Cardiac muscle cell (in vitro differentiated cells and primary cell): ENCODE measurements at regions not wholly inside any gene's neighbourhood (a gene's known extent, or its start where the extent isn't known, plus 50 kb on each side); places are given as distances from the start of the nearest gene placed in this dataset.

Source experiments
- DNase-seq, 2 donors: peaks; one replicate each; pipeline versions ENCODE4 v3.0.0 to v3.0.0-alpha.2; 2010 to 2017; ENCODE audit warnings: low read depth in 1 of 2, low spot score in 1 of 2
- H3K27ac ChIP-seq: fragments of 200-600 bp; sonication (generic); 2 replicates; pipeline ENCODE4 v1.5.1; 2016
- H3K27me3 ChIP-seq: fragments of 200-600 bp; sonication (generic); 2 replicates; pipeline ENCODE4 v1.6.0; 2016; ENCODE audit warnings: control low read depth
- H3K36me3 ChIP-seq: fragments of 200-600 bp; sonication (generic); 2 replicates; pipeline ENCODE4 v1.5.1; 2016; ENCODE audit warnings: control low read depth
- H3K4me1 ChIP-seq: fragments of 200-600 bp; sonication (generic); 2 replicates; pipeline ENCODE4 v1.8.1; 2017; ENCODE audit warnings: low read depth, mild to moderate bottlenecking, mixed run types
- H3K4me3 ChIP-seq: fragments of 200-600 bp; sonication (generic); 2 replicates; pipeline ENCODE4 v1.5.1; 2016; ENCODE audit warnings: mild to moderate bottlenecking
- H3K9me3 ChIP-seq: fragments of 200-600 bp; sonication (generic); 2 replicates; pipeline ENCODE4 v1.5.1; 2017; ENCODE audit warnings: low read depth, mild to moderate bottlenecking, control low read depth
- CTCF ChIP-seq: IDR thresholded peaks from 2 replicates; pipeline ENCODE4 v1.5.1; 2012; ENCODE audit warnings: low read depth, mild to moderate bottlenecking, low read length

GRCh38 chr12:88958946-88959345 lies 378.7 kb upstream of the KITLG start:
- H3K9me3 ChIP-seq, result no peaks in the 10 kb centered on the region
- no peak for TF ChIP-seq CTCF
- H3K27ac ChIP-seq, result no peak overlapping the region
- peaks cover 11% of the 10 kb centered on the region for H3K4me1 ChIP-seq
- no peaks in the 10 kb centered on the region for H3K36me3 ChIP-seq
- H3K27me3 ChIP-seq, result no peaks in the 10 kb centered on the region
- no peak for DNase-seq
- no peak overlapping the region for H3K4me3 ChIP-seq

- H3K4me3 ChIP-seq, result no peak overlapping the region
These were observed 377.9 kb upstream of the KITLG start for GRCh38 chr12:88958153-88958552.

GRCh38 chr12:88957358-88957757 lies 377.1 kb upstream of the KITLG start:
- H3K4me1 ChIP-seq, result peaks cover 11% of the 10 kb centered on the region
- H3K9me3 ChIP-seq, result no peaks in the 10 kb centered on the region
- no peak overlapping the region for H3K4me3 ChIP-seq
- no peaks in the 10 kb centered on the region for H3K27me3 ChIP-seq
- H3K27ac ChIP-seq, result no peak overlapping the region
- DNase-seq, result no peak
- no peaks in the 10 kb centered on the region for H3K36me3 ChIP-seq
- no peak for TF ChIP-seq CTCF

More at GRCh38 chr12:88958153-88958552, 377.9 kb upstream of the KITLG start:
- Histone ChIP-seq H3K9me3 (no peaks in the 10 kb centered on the region), H3K4me1 (peaks cover 11% of the 10 kb centered on the region), H3K27me3 (no peaks in the 10 kb centered on the region), H3K36me3 (no peaks in the 10 kb centered on the region), H3K27ac (no peak overlapping the region)
- no peak for TF ChIP-seq CTCF
- no peak for DNase-seq

- TF ChIP-seq CTCF, result no peak
- Histone ChIP-seq H3K27ac (no peak overlapping the region), H3K4me1 (peaks cover 6% of the 10 kb centered on the region), H3K36me3 (no peaks in the 10 kb centered on the region), H3K9me3 (no peaks in the 10 kb centered on the region), H3K27me3 (no peaks in the 10 kb centered on the region), H3K4me3 (no peak overlapping the region)
- no peak for DNase-seq
These were observed 375.3 kb upstream of the KITLG start for GRCh38 chr12:88955531-88955930.

GRCh38 chr12:88953029-88953586 lies 372.8 kb upstream of the KITLG start:
- no peaks in the 10 kb centered on the region for H3K36me3 ChIP-seq
- H3K27me3 ChIP-seq, result no peaks in the 10 kb centered on the region
- no peak for TF ChIP-seq CTCF
- no peak overlapping the region for H3K27ac ChIP-seq
- no peak for DNase-seq
- no peaks in the 10 kb centered on the region for H3K4me1 ChIP-seq
- no peaks in the 10 kb centered on the region for H3K9me3 ChIP-seq
- no peak overlapping the region for H3K4me3 ChIP-seq

GRCh38 chr12:88952562-88952942 lies 372.3 kb upstream of the KITLG start:
- no peak for TF ChIP-seq CTCF
- no peak overlapping the region for H3K27ac ChIP-seq
- H3K4me1 ChIP-seq, result no peaks in the 10 kb centered on the region
- H3K9me3 ChIP-seq, result no peaks in the 10 kb centered on the region
- H3K4me3 ChIP-seq, result no peak overlapping the region
- DNase-seq, result peak in 1 of 2 donors; percentile 57
- no peaks in the 10 kb centered on the region for H3K36me3 ChIP-seq
- H3K27me3 ChIP-seq, result no peaks in the 10 kb centered on the region
